K562 (cell line): ENCODE measurements at regions not wholly inside any gene's neighbourhood (a gene's known extent, or its start where the extent isn't known, plus 50 kb on each side); places are given as distances from the start of the nearest gene placed in this dataset.

Experiments
- ATAC-seq: fragments of 200-7000 bp; cut with Tn5 transposase; 3 replicates; pipeline ENCODE4 v1.9.1; 2020; ENCODE audit warnings: moderate library complexity
- BruUV-seq: library from RNA; stranded (reverse); fragments of 400-500 nt; replicated peaks from 2 replicates; lab custom pipeline; 2021; lab: Mats Ljungman, UMichigan
- CTCF ChIA-PET: fragments of 300-600 bp; formaldehyde crosslinking; extraction: SDS; loops from one replicate; lab custom pipeline; 2021; ENCODE audit warnings: low intra/inter-chr PET ratio; lab: Yijun Ruan, JAX
- POLR2A ChIA-PET: fragments of 300-600, 350-650 bp; sonication (Branson Sonifier 250); formaldehyde crosslinking; extraction: SDS; loops from one replicate; lab custom pipeline; 2021; ENCODE audit warnings: antibody characterized with exemption, inconsistent platforms; lab: Yijun Ruan, JAX
- DNase-seq, 4 experiments: peaks; one replicate each; pipeline versions ENCODE4 v3.0.0 to v3.0.0-alpha.2; 2011 to 2018; ENCODE audit warnings: low spot score in 3 of 4, mixed read lengths in 3 of 4; ENCODE audit errors: extremely low read depth in 1 of 4
- FAIRE-seq: peaks from 2 replicates; lab custom pipeline; 2011; peaks lifted over from hg19 to GRCh38; lab: Jason Lieb, UNC
- H2AFZ ChIP-seq: 2 replicates; pipeline ENCODE4 v1.6.0; 2011; ENCODE audit warnings: low read depth, low read length, control low read depth, inconsistent platforms
- H3K27ac ChIP-seq: fragments of 200-600 bp; 3 replicates; pipeline ENCODE4 v1.8.0; 2011; ENCODE audit warnings: low read depth, mild to moderate bottlenecking, control low read depth, inconsistent platforms, low read length, moderate library complexity, mixed read lengths; ENCODE audit errors: extremely low read depth
- H3K27me3 ChIP-seq, 2 experiments: fragments of 300-600 bp in 1 of 2; 2 replicates in 1 of 2; 3 replicates in 1 of 2; pipeline versions ENCODE4 v1.6.0 to v1.8.0; 2011; ENCODE audit warnings: inconsistent platforms in 2 of 2, low read length in 2 of 2, mild to moderate bottlenecking in 1 of 2, mixed read lengths in 1 of 2, moderate library complexity in 1 of 2; ENCODE audit not compliant: control insufficient read depth in 2 of 2, insufficient read depth in 2 of 2
- H3K36me3 ChIP-seq: fragments of 300-600 bp; 3 replicates; pipeline ENCODE4 v1.8.0; 2011; ENCODE audit warnings: mild to moderate bottlenecking, low read length, inconsistent platforms; ENCODE audit not compliant: control insufficient read depth, insufficient read depth
- H3K4me1 ChIP-seq, 2 experiments: fragments of 200-600 bp in 1 of 2; replicated peaks in 1 of 2; 2 replicates in 1 of 2; 3 replicates in 1 of 2; pipeline versions ENCODE4 v1.5.1 to v1.8.0; 2011; ENCODE audit warnings: inconsistent platforms in 2 of 2, low read length in 2 of 2, mild to moderate bottlenecking in 1 of 2, mixed read lengths in 1 of 2, moderate library complexity in 1 of 2; ENCODE audit not compliant: control insufficient read depth in 2 of 2, insufficient read depth in 2 of 2
- H3K4me2 ChIP-seq: 2 replicates; pipeline ENCODE4 v1.6.1; 2011; ENCODE audit warnings: low read length, control low read depth, inconsistent platforms, mixed read lengths; ENCODE audit not compliant: insufficient read depth
- H3K4me3 ChIP-seq: fragments of 200-600 bp; sonication (generic), shearing (Covaris generic); 2 replicates; pipeline ENCODE4 v1.5.1; 2016; ENCODE audit warnings: control low read depth, inconsistent platforms
- H3K79me2 ChIP-seq: fragments of 200-600 bp; 3 replicates; pipeline ENCODE4 v1.8.0; 2011; ENCODE audit warnings: low read length, inconsistent platforms; ENCODE audit not compliant: control insufficient read depth, insufficient read depth
- H3K9ac ChIP-seq, 2 experiments: 2 replicates each; pipeline versions ENCODE4 v1.6.0 to v1.6.1; 2011; ENCODE audit warnings: low read depth in 2 of 2, low read length in 2 of 2, control low read depth in 1 of 2, inconsistent platforms in 1 of 2, mild to moderate bottlenecking in 1 of 2, mixed read lengths in 1 of 2; ENCODE audit not compliant: insufficient read depth in 1 of 2
- H3K9me1 ChIP-seq: one replicate; pipeline ENCODE4 v1.6.0; 2011; ENCODE audit warnings: inconsistent platforms, mild to moderate bottlenecking, low read length, moderate library complexity; ENCODE audit not compliant: control insufficient read depth, insufficient read depth
- H3K9me3 ChIP-seq: replicated peaks from 2 replicates; pipeline ENCODE4 v1.5.1; 2011; ENCODE audit warnings: low read depth, low read length, inconsistent platforms; ENCODE audit not compliant: control insufficient read depth, insufficient read depth
- H4K20me1 ChIP-seq: replicated peaks from 2 replicates; pipeline ENCODE4 v1.6.1; 2011; ENCODE audit warnings: low read length, inconsistent platforms, mixed read lengths; ENCODE audit not compliant: control insufficient read depth, insufficient read depth
- CREM ChIP-seq: IDR thresholded peaks from 2 replicates; pipeline ENCODE4 v1.6.1; 2014; ENCODE audit warnings: antibody characterized with exemption, low read depth
- FOXK2 ChIP-seq, 2 experiments: fragments of 450-650 bp; IDR thresholded peaks in 1 of 2; conservative IDR thresholded peaks in 1 of 2; 2 replicates each; pipeline ENCODE4 v1.6.1; 2016; ENCODE audit warnings: low read depth in 2 of 2, mild to moderate bottlenecking in 1 of 2
- GABPB1 ChIP-seq: sonication (generic); formaldehyde crosslinking; IDR thresholded peaks from 2 replicates; pipeline ENCODE4 v1.8.0; 2022; ENCODE audit warnings: mild to moderate bottlenecking, missing genetic modification reagents
- NELFE ChIP-seq: IDR thresholded peaks from 2 replicates; pipeline ENCODE4 v1.6.1; 2011; ENCODE audit warnings: mild to moderate bottlenecking; ENCODE audit not compliant: insufficient read depth, insufficient read length
- RAD21 ChIP-seq, 2 experiments: fragments of 250-450 bp in 1 of 2; fragments of 450-650 bp in 1 of 2; sonication (Bioruptor Pico) in 1 of 2; formaldehyde crosslinking in 1 of 2; IDR thresholded peaks in 1 of 2; conservative IDR thresholded peaks in 1 of 2; 2 replicates each; pipeline versions ENCODE4 v1.4.0 to v1.8.0; 2020 to 2022; ENCODE audit warnings: mild to moderate bottlenecking in 2 of 2, moderate library complexity in 1 of 2
- RBM34 ChIP-seq: fragments of 200-400 bp; formaldehyde crosslinking; IDR thresholded peaks from 2 replicates; pipeline ENCODE4 v1.6.1; 2018; ENCODE audit warnings: low read length, borderline replicate concordance; ENCODE audit not compliant: insufficient read depth
- whole genome bisulfite sequencing: fragments of 100-300 bp; shearing (Covaris generic); methylation state at CpG from one replicate; pipeline ENCODE4 v1.1.6; 2016; ENCODE audit warnings: low coverage, mixed read lengths; ENCODE audit not compliant: insufficient coverage; ENCODE audit errors: missing lambda C conversion rate; 5-methylcytosine and 5-hydroxymethylcytosine counted together
- in situ Hi-C: fragments of 300-500 bp; cut with MboI; formaldehyde crosslinking; loops from 4 replicates; pipeline ENCODE4 v1.15.0; 2018; ENCODE audit warnings: inconsistent platforms, mixed read lengths
- intact Hi-C: fragments of 100-400 bp; cut with micrococcal nuclease; formaldehyde crosslinking; loops from 2 replicates; pipeline ENCODE4 v1.14.2; 2022
- TF ChIP-seq, protein P1 (sequence below): fragments of 450-650 bp; conservative IDR thresholded peaks from 2 replicates; pipeline ENCODE4 v1.6.1; 2016; ENCODE audit warnings: missing genetic modification characterization, low read depth, mild to moderate bottlenecking, missing compliant biosample characterization, moderate library complexity
- TF ChIP-seq, protein P2 (sequence below): sonication (generic); IDR thresholded peaks from 2 replicates; pipeline ENCODE4 v1.6.1; 2016
- TF ChIP-seq, protein P3 (sequence below), 2 experiments: fragments of 450-650 bp; formaldehyde crosslinking in 1 of 2; IDR thresholded peaks; 2 replicates each; pipeline versions ENCODE4 v1.4.0 to v1.6.1; 2014 to 2020; ENCODE audit warnings: mild to moderate bottlenecking in 2 of 2, borderline replicate concordance in 1 of 2, low read depth in 1 of 2

DNA sequence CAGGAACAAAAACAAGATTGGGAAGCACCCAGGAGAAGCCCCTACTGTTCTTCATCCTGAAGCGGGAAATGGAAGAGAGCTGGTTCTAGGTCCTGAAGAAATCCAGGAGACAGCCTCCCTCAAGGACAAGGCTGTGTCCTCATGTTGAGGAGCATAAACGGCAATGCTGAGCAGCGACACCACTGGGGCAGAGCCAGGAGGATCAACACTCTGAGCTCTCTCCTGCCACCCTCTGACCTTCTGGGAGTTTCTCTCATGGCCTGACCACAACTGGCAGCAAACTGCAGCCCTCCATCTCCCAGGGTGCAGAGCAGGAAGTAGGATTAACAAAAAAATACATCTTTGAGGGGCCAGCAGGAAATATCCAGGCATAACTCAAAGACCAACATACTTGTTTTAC lies 1292.2 kb upstream of the TMEM132C start:
- ChIA-PET CTCF (no interaction called here), POLR2A (interaction anchor here (0.5 to 1.5 kb wide), 2 partner anchors 11 to 89 kb away, joined by 3 read pairs; no protein-coding TSS in a partner anchor)
- in situ Hi-C loops: no loop called here
- TF ChIP-seq CREM (peak; percentile 31; the same call in 1 of the 2 replicates), NELFE (no peak), GABPB1 (CRISPR knock-in tag) (no peak), RBM34 (no peak), FOXK2 (conservative IDR thresholded peaks at IDR 0.05 in 1 of 2, IDR thresholded peaks at IDR 0.05 in 1 of 2; ENCODE audit: low read depth in 2 of 2) (no peak), RAD21 (CRISPR knock-in tag; conservative IDR thresholded peaks at IDR 0.05 in 1 of 2, IDR thresholded peaks at IDR 0.05 in 1 of 2) (peak; percentile 55 to 77)
- TF ChIP-seq, protein P1, sequence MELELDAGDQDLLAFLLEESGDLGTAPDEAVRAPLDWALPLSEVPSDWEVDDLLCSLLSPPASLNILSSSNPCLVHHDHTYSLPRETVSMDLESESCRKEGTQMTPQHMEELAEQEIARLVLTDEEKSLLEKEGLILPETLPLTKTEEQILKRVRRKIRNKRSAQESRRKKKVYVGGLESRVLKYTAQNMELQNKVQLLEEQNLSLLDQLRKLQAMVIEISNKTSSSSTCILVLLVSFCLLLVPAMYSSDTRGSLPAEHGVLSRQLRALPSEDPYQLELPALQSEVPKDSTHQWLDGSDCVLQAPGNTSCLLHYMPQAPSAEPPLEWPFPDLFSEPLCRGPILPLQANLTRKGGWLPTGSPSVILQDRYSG: no peak
- TF ChIP-seq, protein P2, sequence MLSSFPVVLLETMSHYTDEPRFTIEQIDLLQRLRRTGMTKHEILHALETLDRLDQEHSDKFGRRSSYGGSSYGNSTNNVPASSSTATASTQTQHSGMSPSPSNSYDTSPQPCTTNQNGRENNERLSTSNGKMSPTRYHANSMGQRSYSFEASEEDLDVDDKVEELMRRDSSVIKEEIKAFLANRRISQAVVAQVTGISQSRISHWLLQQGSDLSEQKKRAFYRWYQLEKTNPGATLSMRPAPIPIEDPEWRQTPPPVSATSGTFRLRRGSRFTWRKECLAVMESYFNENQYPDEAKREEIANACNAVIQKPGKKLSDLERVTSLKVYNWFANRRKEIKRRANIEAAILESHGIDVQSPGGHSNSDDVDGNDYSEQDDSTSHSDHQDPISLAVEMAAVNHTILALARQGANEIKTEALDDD: no peak
- TF ChIP-seq, protein P3, sequence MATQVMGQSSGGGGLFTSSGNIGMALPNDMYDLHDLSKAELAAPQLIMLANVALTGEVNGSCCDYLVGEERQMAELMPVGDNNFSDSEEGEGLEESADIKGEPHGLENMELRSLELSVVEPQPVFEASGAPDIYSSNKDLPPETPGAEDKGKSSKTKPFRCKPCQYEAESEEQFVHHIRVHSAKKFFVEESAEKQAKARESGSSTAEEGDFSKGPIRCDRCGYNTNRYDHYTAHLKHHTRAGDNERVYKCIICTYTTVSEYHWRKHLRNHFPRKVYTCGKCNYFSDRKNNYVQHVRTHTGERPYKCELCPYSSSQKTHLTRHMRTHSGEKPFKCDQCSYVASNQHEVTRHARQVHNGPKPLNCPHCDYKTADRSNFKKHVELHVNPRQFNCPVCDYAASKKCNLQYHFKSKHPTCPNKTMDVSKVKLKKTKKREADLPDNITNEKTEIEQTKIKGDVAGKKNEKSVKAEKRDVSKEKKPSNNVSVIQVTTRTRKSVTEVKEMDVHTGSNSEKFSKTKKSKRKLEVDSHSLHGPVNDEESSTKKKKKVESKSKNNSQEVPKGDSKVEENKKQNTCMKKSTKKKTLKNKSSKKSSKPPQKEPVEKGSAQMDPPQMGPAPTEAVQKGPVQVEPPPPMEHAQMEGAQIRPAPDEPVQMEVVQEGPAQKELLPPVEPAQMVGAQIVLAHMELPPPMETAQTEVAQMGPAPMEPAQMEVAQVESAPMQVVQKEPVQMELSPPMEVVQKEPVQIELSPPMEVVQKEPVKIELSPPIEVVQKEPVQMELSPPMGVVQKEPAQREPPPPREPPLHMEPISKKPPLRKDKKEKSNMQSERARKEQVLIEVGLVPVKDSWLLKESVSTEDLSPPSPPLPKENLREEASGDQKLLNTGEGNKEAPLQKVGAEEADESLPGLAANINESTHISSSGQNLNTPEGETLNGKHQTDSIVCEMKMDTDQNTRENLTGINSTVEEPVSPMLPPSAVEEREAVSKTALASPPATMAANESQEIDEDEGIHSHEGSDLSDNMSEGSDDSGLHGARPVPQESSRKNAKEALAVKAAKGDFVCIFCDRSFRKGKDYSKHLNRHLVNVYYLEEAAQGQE (IDR thresholded peaks at IDR 0.05; ENCODE audit: borderline replicate concordance): peak; percentile 58; the same call in 1 of the 2 replicates
- TF ChIP-seq, protein P3 (CRISPR knock-in tag; IDR thresholded peaks at IDR 0.05; ENCODE audit: low read depth): no peak

More for the DNA sequence above, 1292.2 kb upstream of the TMEM132C start:
- Histone ChIP-seq H4K20me1 (no peaks in the 10 kb centered on the region), H3K27ac (no peak overlapping the region), H3K4me2 (no peak overlapping the region), H3K4me3 (no peak overlapping the region), H3K4me1 (no peaks in the 10 kb centered on the region; a peak in 1 of 5 replicates), H3K79me2 (no peaks in the 10 kb centered on the region), H3K36me3 (no peaks in the 10 kb centered on the region), H3K9me3 (no peaks in the 10 kb centered on the region), H2AFZ (peak overlapping the region; percentile 34; the same call in 1 of the 2 replicates), H3K27me3 (no peaks in the 10 kb centered on the region), H3K9ac (no peak overlapping the region), H3K9me1 (no peaks in the 10 kb centered on the region)
- DNase-seq (peak in 3 of 4 experiments; percentile 13 to 71 (median 48)), FAIRE-seq (peak; percentile 70), ATAC-seq (peak; percentile 99)
- 8% methylated on average over 2 of the region's 3 CpGs for WGBS
- intact Hi-C loops: loop anchor here (1.0 to 5.0 kb wide), 3 partner anchors 47 to 190 kb away; no protein-coding TSS in a partner anchor
- no TSS peak for BruUV-seq
